HEK293 (cell line): ENCODE measurements at regions not wholly inside any gene's neighbourhood (a gene's known extent, or its start where the extent isn't known, plus 50 kb on each side); places are given as distances from the start of the nearest gene placed in this dataset.

Source experiments
- CTCF ChIA-PET: fragments of 350-600 bp; formaldehyde crosslinking; extraction: SDS; loops from one replicate; lab custom pipeline; 2021; ENCODE audit warnings: antibody characterized with exemption; lab: Yijun Ruan, JAX
- POLR2A ChIA-PET: fragments of 300-600 bp; formaldehyde crosslinking; extraction: SDS; loops from one replicate; lab custom pipeline; 2020; ENCODE audit warnings: antibody characterized with exemption, inconsistent platforms; lab: Yijun Ruan, JAX
- H3K27ac ChIP-seq: fragments of 200-500 bp; sonication (Bioruptor generic); 2 replicates; pipeline ENCODE4 v1.5.1; 2014; ENCODE audit warnings: low read depth, low read length, control low read depth, inconsistent platforms; ENCODE audit errors: extremely low read depth
- H3K36me3 ChIP-seq, 2 experiments: fragments of 200-500 bp in 1 of 2; sonication (Bioruptor generic) in 1 of 2; 1 replicate in 1 of 2; 2 replicates in 1 of 2; pipeline ENCODE4 v1.5.1; 2014 to 2017; ENCODE audit warnings: inconsistent platforms in 2 of 2, low read length in 2 of 2; ENCODE audit not compliant: control insufficient read depth in 2 of 2, insufficient read depth in 1 of 2
- H3K4me1 ChIP-seq: fragments of 200-500 bp; sonication (Bioruptor generic); 2 replicates; pipeline ENCODE4 v1.5.1; 2014; ENCODE audit warnings: mild to moderate bottlenecking, low read length, inconsistent platforms; ENCODE audit not compliant: control insufficient read depth, insufficient read depth
- H3K4me3 ChIP-seq: 2 replicates; pipeline ENCODE4 v1.5.1; 2011; ENCODE audit warnings: low read depth, mild to moderate bottlenecking, control low read depth, low read length, moderate library complexity
- H3K9me3 ChIP-seq: fragments of 200-500 bp; sonication (Bioruptor generic); 2 replicates; pipeline ENCODE4 v1.5.1; 2014; ENCODE audit warnings: low read depth, low read length, inconsistent platforms; ENCODE audit not compliant: control insufficient read depth, insufficient read depth
- GFI1B ChIP-seq: fragments of 450-650 bp; formaldehyde crosslinking; IDR thresholded peaks from 2 replicates; pipeline ENCODE4 v1.5.1; 2016; ENCODE audit warnings: missing biosample characterization, missing genetic modification characterization
- KLF1 ChIP-seq: fragments of 450-650 bp; formaldehyde crosslinking; IDR thresholded peaks from 2 replicates; pipeline ENCODE4 v1.5.1; 2016; ENCODE audit warnings: missing biosample characterization, missing genetic modification characterization
- KLF7 ChIP-seq: fragments of 450-650 bp; formaldehyde crosslinking; IDR thresholded peaks from 2 replicates; pipeline ENCODE4 v1.5.1; 2016; ENCODE audit warnings: missing biosample characterization, missing genetic modification characterization, borderline replicate concordance
- KLF8 ChIP-seq: fragments of 450-650 bp; formaldehyde crosslinking; IDR thresholded peaks from 2 replicates; pipeline ENCODE4 v1.5.1; 2016; ENCODE audit warnings: missing biosample characterization, missing genetic modification characterization
- PRDM4 ChIP-seq: fragments of 450-650 bp; formaldehyde crosslinking; IDR thresholded peaks from 2 replicates; pipeline ENCODE4 v1.5.1; 2017; ENCODE audit warnings: missing biosample characterization, missing genetic modification characterization
- SCRT2 ChIP-seq: fragments of 450-650 bp; formaldehyde crosslinking; IDR thresholded peaks from 2 replicates; pipeline ENCODE4 v1.5.1; 2016; ENCODE audit warnings: missing biosample characterization, missing genetic modification characterization
- TRIM28 ChIP-seq: IDR thresholded peaks from 2 replicates; pipeline ENCODE4 v1.6.1; 2011; ENCODE audit warnings: low read length, control low read depth, borderline replicate concordance
- YY2 ChIP-seq: fragments of 450-650 bp; formaldehyde crosslinking; IDR thresholded peaks from 2 replicates; pipeline ENCODE4 v1.5.1; 2016; ENCODE audit warnings: missing biosample characterization, missing genetic modification characterization
- ZBTB17 ChIP-seq: fragments of 450-650 bp; formaldehyde crosslinking; IDR thresholded peaks from 2 replicates; pipeline ENCODE4 v1.5.1; 2016; ENCODE audit warnings: missing biosample characterization, missing genetic modification characterization
- ZBTB20 ChIP-seq: fragments of 450-650 bp; formaldehyde crosslinking; IDR thresholded peaks from 2 replicates; pipeline ENCODE4 v1.5.1; 2016; ENCODE audit warnings: missing biosample characterization, missing genetic modification characterization
- ZBTB21 ChIP-seq: fragments of 450-650 bp; formaldehyde crosslinking; IDR thresholded peaks from 2 replicates; pipeline ENCODE4 v1.5.1; 2017; ENCODE audit warnings: missing biosample characterization, missing genetic modification characterization
- ZFP69B ChIP-seq: fragments of 450-650 bp; formaldehyde crosslinking; IDR thresholded peaks from 2 replicates; pipeline ENCODE4 v1.5.1; 2016; ENCODE audit warnings: missing biosample characterization, missing genetic modification characterization
- ZNF114 ChIP-seq: fragments of 450-650 bp; formaldehyde crosslinking; IDR thresholded peaks from 2 replicates; pipeline ENCODE4 v1.5.0; 2017; ENCODE audit warnings: missing biosample characterization, missing genetic modification characterization
- ZNF138 ChIP-seq: fragments of 450-650 bp; formaldehyde crosslinking; IDR thresholded peaks from 2 replicates; pipeline ENCODE4 v1.5.1; 2016; ENCODE audit warnings: missing biosample characterization, missing genetic modification characterization, borderline replicate concordance
- ZNF155 ChIP-seq: fragments of 450-650 bp; formaldehyde crosslinking; IDR thresholded peaks from 2 replicates; pipeline ENCODE4 v1.5.1; 2016; ENCODE audit warnings: missing biosample characterization, missing genetic modification characterization
- ZNF157 ChIP-seq: fragments of 450-650 bp; formaldehyde crosslinking; IDR thresholded peaks from 2 replicates; pipeline ENCODE4 v1.5.1; 2016; ENCODE audit warnings: missing biosample characterization, missing genetic modification characterization
- ZNF19 ChIP-seq: fragments of 450-650 bp; formaldehyde crosslinking; IDR thresholded peaks from 2 replicates; pipeline ENCODE4; 2016; ENCODE audit warnings: missing biosample characterization, missing genetic modification characterization, low read depth
- ZNF202 ChIP-seq: fragments of 450-650 bp; formaldehyde crosslinking; IDR thresholded peaks from 2 replicates; pipeline ENCODE4 v1.5.1; 2016; ENCODE audit warnings: missing biosample characterization, missing genetic modification characterization, borderline replicate concordance
- ZNF416 ChIP-seq: fragments of 450-650 bp; formaldehyde crosslinking; IDR thresholded peaks from 2 replicates; pipeline ENCODE4 v1.5.1; 2016; ENCODE audit warnings: missing biosample characterization, missing genetic modification characterization
- ZNF549 ChIP-seq: fragments of 450-650 bp; IDR thresholded peaks from 2 replicates; pipeline ENCODE4 v1.5.1; 2018; ENCODE audit warnings: missing biosample characterization, missing genetic modification characterization, mild to moderate bottlenecking, inconsistent platforms, moderate library complexity
- ZNF558 ChIP-seq: fragments of 450-650 bp; formaldehyde crosslinking; IDR thresholded peaks from 2 replicates; pipeline ENCODE4 v1.5.1; 2016; ENCODE audit warnings: missing biosample characterization, missing genetic modification characterization
- ZNF571 ChIP-seq: fragments of 450-650 bp; formaldehyde crosslinking; IDR thresholded peaks from 2 replicates; pipeline ENCODE4 v1.5.0; 2017; ENCODE audit warnings: missing biosample characterization, missing genetic modification characterization
- ZNF596 ChIP-seq: fragments of 450-650 bp; IDR thresholded peaks from 2 replicates; pipeline ENCODE4 v1.5.0; 2018; ENCODE audit warnings: missing biosample characterization, mild to moderate bottlenecking, missing genetic modification characterization, moderate library complexity
- ZNF610 ChIP-seq: fragments of 450-650 bp; formaldehyde crosslinking; IDR thresholded peaks from 2 replicates; pipeline ENCODE4 v1.5.1; 2016; ENCODE audit warnings: missing biosample characterization, missing genetic modification characterization, borderline replicate concordance
- ZNF785 ChIP-seq: fragments of 450-650 bp; formaldehyde crosslinking; IDR thresholded peaks from 2 replicates; pipeline ENCODE4 v1.5.1; 2016; ENCODE audit warnings: missing biosample characterization, missing genetic modification characterization
- ZNF791 ChIP-seq: fragments of 450-650 bp; formaldehyde crosslinking; IDR thresholded peaks from 2 replicates; pipeline ENCODE4 v1.5.1; 2016; ENCODE audit warnings: missing biosample characterization, missing genetic modification characterization
- ZNF837 ChIP-seq: fragments of 450-650 bp; formaldehyde crosslinking; IDR thresholded peaks from 2 replicates; pipeline ENCODE4 v1.5.1; 2016; ENCODE audit warnings: missing biosample characterization, missing genetic modification characterization
- ZSCAN23 ChIP-seq: fragments of 450-650 bp; formaldehyde crosslinking; IDR thresholded peaks from 2 replicates; pipeline ENCODE4 v1.5.1; 2016; ENCODE audit warnings: missing biosample characterization, missing genetic modification characterization
- ZSCAN30 ChIP-seq: fragments of 450-650 bp; IDR thresholded peaks from 2 replicates; pipeline ENCODE4 v1.5.1; 2018; ENCODE audit warnings: missing biosample characterization, mild to moderate bottlenecking, missing genetic modification characterization, moderate library complexity

- ChIA-PET CTCF (no interaction called here), POLR2A (no interaction called here)
- Histone ChIP-seq H3K27ac (no peak overlapping the region), H3K4me3 (no peak overlapping the region), H3K9me3 (no peaks in the 10 kb centered on the region), H3K4me1 (no peaks in the 10 kb centered on the region), H3K36me3 (no peaks in the 10 kb centered on the region)
- TF ChIP-seq ZNF558 (tag by site-specific recombination), result no peak
- TF ChIP-seq ZNF416 (tag by site-specific recombination), result no peak
- no peak for TF ChIP-seq ZBTB21 (tag by site-specific recombination)
- TF ChIP-seq GFI1B (tag by site-specific recombination), result no peak
- TF ChIP-seq ZNF785 (tag by site-specific recombination), result no peak
- TF ChIP-seq ZBTB20 (tag by site-specific recombination), result no peak
- TF ChIP-seq ZBTB17 (tag by site-specific recombination), result no peak
- TF ChIP-seq ZSCAN30, result no peak
- no peak for TF ChIP-seq ZNF138 (tag by site-specific recombination)
- TF ChIP-seq ZNF571 (tag by site-specific recombination), result no peak
- TF ChIP-seq ZNF610, result no peak
- TF ChIP-seq TRIM28, result no peak
Observed at GRCh38 chr5:117945258-117945657, 1043.1 kb downstream of the DTWD2 start.

- Histone ChIP-seq H3K36me3 (no peaks in the 10 kb centered on the region), H3K4me3 (no peak overlapping the region), H3K9me3 (no peaks in the 10 kb centered on the region)
- POLR2A ChIA-PET, result no interaction called here
- TF ChIP-seq ZNF114 (tag by site-specific recombination) (no peak), YY2 (no peak), KLF7 (no peak), KLF8 (tag by site-specific recombination) (no peak), ZNF19 (no peak), ZNF138 (tag by site-specific recombination) (no peak), SCRT2 (tag by site-specific recombination) (no peak), ZNF202 (tag by site-specific recombination) (no peak), ZNF549 (tag by site-specific recombination) (no peak), ZNF837 (tag by site-specific recombination) (no peak), KLF1 (tag by site-specific recombination) (no peak), ZNF596 (tag by site-specific recombination) (no peak), ZNF157 (tag by site-specific recombination) (no peak), PRDM4 (tag by site-specific recombination) (no peak), ZSCAN23 (tag by site-specific recombination) (no peak), ZFP69B (tag by site-specific recombination) (no peak), ZNF155 (tag by site-specific recombination) (no peak), ZNF791 (no peak)
- TF ChIP-seq, all 188 proteins: peak for 0
- H3K27ac ChIP-seq, result no peak overlapping the region
- H3K4me1 ChIP-seq, result no peaks in the 10 kb centered on the region
- CTCF ChIA-PET, result no interaction called here
Observed at GRCh38 chr5:117943541-117943940, 1044.8 kb downstream of the DTWD2 start.
